Astrocyte of the spinal cord (primary cell): ENCODE measurements at regions not wholly inside any gene's neighbourhood (a gene's known extent, or its start where the extent isn't known, plus 50 kb on each side); places are given as distances from the start of the nearest gene placed in this dataset.

Experiments
- DNase-seq: peaks from one replicate; pipeline ENCODE4 v3.0.0; 2011; ENCODE audit warnings: low read depth, low spot score
- H3K4me3 ChIP-seq: 2 replicates; pipeline ENCODE4 v1.5.1; 2011; ENCODE audit warnings: low read depth, mild to moderate bottlenecking, low read length, moderate library complexity
- CTCF ChIP-seq: IDR thresholded peaks from 2 replicates; pipeline ENCODE4 v1.5.1; 2012; ENCODE audit warnings: low read depth, mild to moderate bottlenecking, low read length, inconsistent platforms
- in situ Hi-C: cut with HindIII; loops from 2 replicates; pipeline ENCODE4 v1.10.0; 2017; ENCODE audit warnings: low sequenced_read_pairs

- in situ Hi-C loops, result no loop called here
- no peak for TF ChIP-seq CTCF
- no peak overlapping the region for H3K4me3 ChIP-seq
- no peak for DNase-seq
These were observed 912.2 kb downstream of the FLRT2 start for GRCh38 chr14:86442135-86442534.

GRCh38 chr14:86430853-86431252 is 900.9 kb downstream of the FLRT2 start:
- in situ Hi-C loops, result no loop called here
- H3K4me3 ChIP-seq, result no peak overlapping the region
- TF ChIP-seq CTCF, result no peak
- DNase-seq, result no peak

- no peak for TF ChIP-seq CTCF
- in situ Hi-C loops, result no loop called here
- H3K4me3 ChIP-seq, result no peak overlapping the region
- no peak for DNase-seq
These were observed 893.3 kb downstream of the FLRT2 start for GRCh38 chr14:86423214-86423613.

GRCh38 chr14:86420131-86420530 is 890.2 kb downstream of the FLRT2 start:
- TF ChIP-seq CTCF, result no peak
- no peak for DNase-seq
- H3K4me3 ChIP-seq, result no peak overlapping the region
- in situ Hi-C loops, result no loop called here

- no peak overlapping the region for H3K4me3 ChIP-seq
- no peak for DNase-seq
- TF ChIP-seq CTCF, result no peak
- in situ Hi-C loops, result no loop called here
These were observed 884.2 kb downstream of the FLRT2 start for GRCh38 chr14:86414146-86414545.

- DNase-seq, result no peak
- in situ Hi-C loops, result no loop called here
- H3K4me3 ChIP-seq, result no peak overlapping the region
- TF ChIP-seq CTCF, result no peak
These were observed 875.2 kb downstream of the FLRT2 start for GRCh38 chr14:86404989-86405649.
